Mesothelial cell of epicardium (in vitro differentiated cells): ENCODE measurements at regions not wholly inside any gene's neighbourhood (a gene's known extent, or its start where the extent isn't known, plus 50 kb on each side); places are given as distances from the start of the nearest gene placed in this dataset.
"Not testable (repeated sequence)": the region's sequence is repeated elsewhere in the genome, so short reads cannot be mapped to it uniquely, and the experiment has no call there.

Experiments
- DNase-seq, 2 experiments: peaks; one replicate each; pipeline ENCODE4 v3.0.0; 2021; ENCODE audit warnings: low spot score in 2 of 2; ENCODE audit not compliant: unreplicated experiment in 2 of 2
- H3K27ac Mint-ChIP-seq: 2 replicates; pipeline ENCODE4 v1.8.0; 2021; ENCODE audit warnings: mixed read lengths
- H3K27me3 Mint-ChIP-seq: 2 replicates; pipeline ENCODE4 v1.8.0; 2021; ENCODE audit warnings: low read depth, mixed read lengths
- H3K36me3 Mint-ChIP-seq: 2 replicates; pipeline ENCODE4 v1.8.0; 2021; ENCODE audit warnings: mixed read lengths
- H3K4me1 Mint-ChIP-seq: 2 replicates; pipeline ENCODE4 v1.8.0; 2021; ENCODE audit warnings: mixed read lengths
- H3K4me3 Mint-ChIP-seq: 2 replicates; pipeline ENCODE4 v1.8.0; 2021; ENCODE audit warnings: mild to moderate bottlenecking, moderate library complexity, mixed read lengths
- H3K9me3 Mint-ChIP-seq: 2 replicates; pipeline ENCODE4 v1.8.0; 2021; ENCODE audit warnings: mixed read lengths
- TF ChIP-seq, protein P1 (sequence below): fragments of 200-600 bp; sonication (generic); IDR thresholded peaks from one replicate; pipeline ENCODE4 v1.5.0; 2021; ENCODE audit warnings: antibody characterized with exemption; ENCODE audit not compliant: unreplicated experiment

DNA sequence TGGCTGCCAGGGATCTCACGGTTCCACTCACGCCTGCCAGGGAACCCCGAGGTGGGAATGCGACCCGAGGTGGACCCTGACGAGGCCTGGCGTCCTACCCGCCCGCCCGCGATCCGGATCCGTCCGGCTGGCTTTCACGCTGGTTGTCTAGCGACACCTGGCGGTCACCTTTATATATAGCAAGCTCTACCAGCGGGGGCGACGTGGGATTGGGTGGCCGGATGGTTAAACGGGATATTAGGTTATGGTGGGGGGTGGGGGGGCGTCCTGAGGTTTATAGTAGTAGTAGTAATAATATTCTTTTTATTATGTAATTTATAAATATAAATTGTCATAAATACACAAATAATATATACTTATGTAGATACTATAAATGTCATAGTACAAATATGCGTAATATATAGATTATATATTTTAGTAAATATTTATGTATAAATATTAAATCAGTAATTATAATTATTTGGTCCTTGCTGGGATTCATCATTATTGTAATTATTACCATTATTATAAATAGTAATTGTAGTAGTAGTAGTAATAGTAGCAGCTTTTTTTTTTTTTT lies 136.9 kb downstream of the KCNJ12 start:
- Mint-ChIP-seq H3K9me3 (no peaks in the 10 kb centered on the region), H3K4me1 (peaks cover 15% of the 10 kb centered on the region), H3K27me3 (peaks cover 47% of the 10 kb centered on the region), H3K36me3 (no peaks in the 10 kb centered on the region), H3K4me3 (peak overlapping the region; percentile 45), H3K27ac (no peak overlapping the region)
- TF ChIP-seq, protein P1, sequence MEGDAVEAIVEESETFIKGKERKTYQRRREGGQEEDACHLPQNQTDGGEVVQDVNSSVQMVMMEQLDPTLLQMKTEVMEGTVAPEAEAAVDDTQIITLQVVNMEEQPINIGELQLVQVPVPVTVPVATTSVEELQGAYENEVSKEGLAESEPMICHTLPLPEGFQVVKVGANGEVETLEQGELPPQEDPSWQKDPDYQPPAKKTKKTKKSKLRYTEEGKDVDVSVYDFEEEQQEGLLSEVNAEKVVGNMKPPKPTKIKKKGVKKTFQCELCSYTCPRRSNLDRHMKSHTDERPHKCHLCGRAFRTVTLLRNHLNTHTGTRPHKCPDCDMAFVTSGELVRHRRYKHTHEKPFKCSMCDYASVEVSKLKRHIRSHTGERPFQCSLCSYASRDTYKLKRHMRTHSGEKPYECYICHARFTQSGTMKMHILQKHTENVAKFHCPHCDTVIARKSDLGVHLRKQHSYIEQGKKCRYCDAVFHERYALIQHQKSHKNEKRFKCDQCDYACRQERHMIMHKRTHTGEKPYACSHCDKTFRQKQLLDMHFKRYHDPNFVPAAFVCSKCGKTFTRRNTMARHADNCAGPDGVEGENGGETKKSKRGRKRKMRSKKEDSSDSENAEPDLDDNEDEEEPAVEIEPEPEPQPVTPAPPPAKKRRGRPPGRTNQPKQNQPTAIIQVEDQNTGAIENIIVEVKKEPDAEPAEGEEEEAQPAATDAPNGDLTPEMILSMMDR: peak; percentile 93
- peak; percentile 65 to 84 for DNase-seq

DNA sequence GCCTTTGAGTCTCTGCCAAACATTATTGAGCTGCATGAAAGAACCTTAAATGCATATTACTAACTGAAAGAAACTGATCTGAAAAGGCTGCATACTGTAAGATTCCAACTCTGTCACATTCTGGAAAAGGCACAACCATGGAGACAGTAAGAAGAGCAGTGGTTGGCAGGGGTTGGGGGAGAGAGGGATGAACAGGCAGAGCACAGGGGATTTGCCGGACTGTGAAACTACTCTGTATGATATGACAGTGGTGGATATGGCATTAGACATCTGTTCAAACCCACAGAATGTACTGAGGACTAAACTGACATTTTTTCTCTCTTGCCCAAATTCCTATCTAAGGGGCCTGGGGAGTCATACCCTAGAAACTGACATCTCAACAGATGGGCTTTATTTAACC lies 138.4 kb downstream of the KCNJ12 start:
- H3K9me3 Mint-ChIP-seq, H3K36me3 Mint-ChIP-seq, H3K27ac Mint-ChIP-seq, DNase-seq, H3K4me3 Mint-ChIP-seq: not testable (repeated sequence)
- Mint-ChIP-seq H3K27me3 (peaks cover 36% of the 10 kb centered on the region), H3K4me1 (peaks cover 15% of the 10 kb centered on the region)

GRCh38 chr17:21517538-21518293 lies 141.6 kb downstream of the KCNJ12 start:
- Mint-ChIP-seq H3K4me3 (no peak overlapping the region), H3K27ac (no peak overlapping the region), H3K9me3 (no peaks in the 10 kb centered on the region), H3K36me3 (no peaks in the 10 kb centered on the region), H3K4me1 (peaks cover 5% of the 10 kb centered on the region), H3K27me3 (peaks cover 9% of the 10 kb centered on the region)
- no peak for DNase-seq
- TF ChIP-seq, protein P1: no peak

DNA sequence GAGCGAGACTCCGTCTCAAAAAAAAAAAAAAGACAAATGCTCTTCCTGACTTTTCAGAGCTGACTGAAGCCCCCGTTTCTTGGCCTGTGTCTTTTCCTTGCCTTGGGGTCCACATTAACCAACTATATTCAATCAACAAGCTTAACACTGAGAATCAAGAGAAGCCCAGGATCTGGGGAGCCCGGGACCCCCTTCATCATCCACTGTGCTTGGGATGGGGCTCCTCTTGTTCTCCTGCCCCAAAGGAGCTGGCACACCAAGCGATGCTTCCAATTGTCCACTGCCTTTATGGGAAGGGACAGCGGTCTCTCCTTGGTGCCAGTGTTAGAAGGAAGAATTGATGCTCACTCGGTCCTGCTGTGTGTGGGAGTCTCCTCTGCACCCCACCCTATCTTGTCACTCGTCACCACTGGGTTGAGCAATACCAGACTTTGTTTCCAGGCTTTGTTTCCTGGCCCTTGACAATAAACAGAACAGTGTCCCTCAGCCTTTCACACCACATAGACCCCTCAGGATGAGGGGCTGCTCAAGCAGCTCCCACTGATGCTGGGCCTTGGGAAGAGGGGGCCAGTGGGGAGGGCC lies 146.7 kb downstream of the KCNJ12 start:
- DNase-seq: no peak
- Mint-ChIP-seq H3K9me3 (no peaks in the 10 kb centered on the region), H3K27me3 (peaks cover 1% of the 10 kb centered on the region), H3K27ac (no peak overlapping the region), H3K4me3 (no peak overlapping the region), H3K36me3 (no peaks in the 10 kb centered on the region), H3K4me1 (peaks cover 9% of the 10 kb centered on the region)
- TF ChIP-seq, protein P1: no peak

GRCh38 chr17:21523497-21524210 lies 147.5 kb downstream of the KCNJ12 start:
- H3K36me3 Mint-ChIP-seq: no peaks in the 10 kb centered on the region
- H3K27ac Mint-ChIP-seq: no peak overlapping the region

More at GRCh38 chr17:21523497-21524210, 147.5 kb downstream of the KCNJ12 start:
- H3K9me3 Mint-ChIP-seq: no peaks in the 10 kb centered on the region
- DNase-seq: no peak
- no peak overlapping the region for H3K4me3 Mint-ChIP-seq
- H3K4me1 Mint-ChIP-seq: peaks cover 8% of the 10 kb centered on the region
- peaks cover 1% of the 10 kb centered on the region for H3K27me3 Mint-ChIP-seq
- TF ChIP-seq, protein P1: no peak
